GM18505 (cell line): ENCODE measurements at regions not wholly inside any gene's neighbourhood (a gene's known extent, or its start where the extent isn't known, plus 50 kb on each side); places are given as distances from the start of the nearest gene placed in this dataset.
"Not testable (repeated sequence)": the region's sequence is repeated elsewhere in the genome, so short reads cannot be mapped to it uniquely, and the experiment has no call there.

Experiments used
- ATAC-seq: cut with Tn5 transposase; IDR thresholded peaks from one replicate; pipeline ENCODE4 v1.9.1; 2021; ENCODE audit not compliant: unreplicated experiment
- POLR2A ChIP-seq: IDR thresholded peaks from 4 replicates; pipeline ENCODE4 v1.6.1; 2011; ENCODE audit warnings: borderline replicate concordance; ENCODE audit not compliant: insufficient read depth, insufficient read length; ENCODE audit errors: extremely low read depth

GRCh38 chr12:28771968-28772367 lies 377.1 kb upstream of the FAR2 start:
- ATAC-seq, result no peak
- TF ChIP-seq POLR2A, result no peak

- ATAC-seq, result no peak
- no peak for TF ChIP-seq POLR2A
Measured at GRCh38 chr12:28775556-28775955, 373.5 kb upstream of the FAR2 start.

GRCh38 chr12:28776220-28776619 lies 372.9 kb upstream of the FAR2 start:
- ATAC-seq, result no peak
- TF ChIP-seq POLR2A, result no peak

GRCh38 chr12:28776913-28777422 lies 372.1 kb upstream of the FAR2 start:
- no peak for TF ChIP-seq POLR2A
- ATAC-seq, result no peak

- no peak for TF ChIP-seq POLR2A
- ATAC-seq, result no peak
Measured at GRCh38 chr12:28777603-28778365, 371.3 kb upstream of the FAR2 start.

GRCh38 chr12:28780096-28780495 lies 369.0 kb upstream of the FAR2 start:
- TF ChIP-seq POLR2A, result no peak
- ATAC-seq, result no peak

GRCh38 chr12:28780960-28781359 lies 368.1 kb upstream of the FAR2 start:
- no peak for ATAC-seq
- no peak for TF ChIP-seq POLR2A

GRCh38 chr12:28781671-28782652 lies 367.1 kb upstream of the FAR2 start:
- no peak for ATAC-seq
- TF ChIP-seq POLR2A, result no peak

- TF ChIP-seq POLR2A, result no peak
- ATAC-seq, result no peak
Measured at GRCh38 chr12:28782812-28783211, 366.3 kb upstream of the FAR2 start.

- no peak for ATAC-seq
- TF ChIP-seq POLR2A, result no peak
Measured at GRCh38 chr12:28787151-28787550, 361.9 kb upstream of the FAR2 start.

GRCh38 chr12:28788256-28788655 lies 360.8 kb upstream of the FAR2 start:
- not testable (repeated sequence) for ATAC-seq

- ATAC-seq, result no peak
- TF ChIP-seq POLR2A, result no peak
Measured at GRCh38 chr12:28793581-28794151, 355.4 kb upstream of the FAR2 start.

GRCh38 chr12:28794211-28794610 lies 354.9 kb upstream of the FAR2 start:
- no peak for ATAC-seq
- no peak for TF ChIP-seq POLR2A

- ATAC-seq, result no peak
- no peak for TF ChIP-seq POLR2A
Measured at GRCh38 chr12:28794786-28795185, 354.3 kb upstream of the FAR2 start.

- ATAC-seq, result no peak
- no peak for TF ChIP-seq POLR2A
Measured at GRCh38 chr12:28795311-28795710, 353.8 kb upstream of the FAR2 start.
